Loucy (cell line): ENCODE measurements at regions not wholly inside any gene's neighbourhood (a gene's known extent, or its start where the extent isn't known, plus 50 kb on each side); places are given as distances from the start of the nearest gene placed in this dataset.

Experiments used
- H2AFZ ChIP-seq: fragments of 200-600 bp; sonication (generic); 2 replicates; pipeline ENCODE4 v1.6.0; 2016; ENCODE audit warnings: antibody characterized with exemption, mild to moderate bottlenecking, low read length, moderate library complexity
- H3F3A ChIP-seq: fragments of 200-600 bp; 2 replicates; pipeline ENCODE4 v1.6.0; 2016; ENCODE audit warnings: antibody characterized with exemption, low read depth, mild to moderate bottlenecking
- H3K27me3 ChIP-seq: fragments of 200-600 bp; sonication (generic); 2 replicates; pipeline ENCODE4 v1.6.1; 2014; ENCODE audit warnings: low read length, mild to moderate bottlenecking; ENCODE audit not compliant: insufficient read depth, poor library complexity, severe bottlenecking
- H3K36me3 ChIP-seq: fragments of 200-600 bp; sonication (generic); 2 replicates; pipeline ENCODE4 v1.6.1; 2016; ENCODE audit warnings: low read length; ENCODE audit not compliant: insufficient read depth
- H3K4me1 ChIP-seq: fragments of 200-600 bp; sonication (generic); 2 replicates; pipeline ENCODE4 v1.5.1; 2014; ENCODE audit warnings: low read length, mild to moderate bottlenecking; ENCODE audit not compliant: insufficient read depth, poor library complexity, severe bottlenecking
- H3K4me2 ChIP-seq: fragments of 200-600 bp; sonication (generic); 2 replicates; pipeline ENCODE4 v1.6.0; 2014; ENCODE audit warnings: antibody characterized with exemption, low read length, low read depth, mild to moderate bottlenecking; ENCODE audit not compliant: poor library complexity, severe bottlenecking
- H3K4me3 ChIP-seq: fragments of 200-600 bp; sonication (generic); 2 replicates; pipeline ENCODE4 v1.5.1; 2014; ENCODE audit warnings: low read length, mild to moderate bottlenecking, mixed read lengths; ENCODE audit not compliant: poor library complexity, severe bottlenecking
- H3K79me2 ChIP-seq: fragments of 200-600 bp; sonication (generic); 2 replicates; pipeline ENCODE4 v1.6.1; 2014; ENCODE audit warnings: low read length; ENCODE audit not compliant: insufficient read depth
- H3K9ac ChIP-seq: fragments of 200-600 bp; sonication (generic); 2 replicates; pipeline ENCODE4 v1.6.0; 2014; ENCODE audit warnings: mild to moderate bottlenecking, low read depth, low read length, moderate library complexity; ENCODE audit not compliant: poor library complexity, severe bottlenecking
- H3K9me2 ChIP-seq: fragments of 200-600 bp; sonication (generic); replicated peaks from 2 replicates; pipeline ENCODE4 v1.6.1; 2016; ENCODE audit warnings: low read depth, low read length, mixed read lengths
- H3K9me3 ChIP-seq: fragments of 200-600 bp; sonication (generic); 2 replicates; pipeline ENCODE4 v1.6.1; 2014; ENCODE audit warnings: mild to moderate bottlenecking, antibody characterized with exemption, low read length, low read depth; ENCODE audit not compliant: insufficient read depth
- H4K20me1 ChIP-seq: fragments of 200-600 bp; sonication (generic); 2 replicates; pipeline ENCODE4 v1.6.0; 2014; ENCODE audit warnings: antibody characterized with exemption, low read length, mild to moderate bottlenecking; ENCODE audit not compliant: insufficient read depth, poor library complexity, severe bottlenecking
- EZH2phosphoT487 ChIP-seq: fragments of 200-600 bp; IDR thresholded peaks from 2 replicates; pipeline ENCODE4 v1.6.1; 2018; ENCODE audit warnings: antibody characterized with exemption, mild to moderate bottlenecking, moderate library complexity, borderline replicate concordance
- TF ChIP-seq, protein P1 (sequence below): fragments of 200-600 bp; sonication (generic); conservative IDR thresholded peaks from 2 replicates; pipeline ENCODE4 v1.5.1; 2014; ENCODE audit warnings: mild to moderate bottlenecking, antibody characterized with exemption, low read length

DNA sequence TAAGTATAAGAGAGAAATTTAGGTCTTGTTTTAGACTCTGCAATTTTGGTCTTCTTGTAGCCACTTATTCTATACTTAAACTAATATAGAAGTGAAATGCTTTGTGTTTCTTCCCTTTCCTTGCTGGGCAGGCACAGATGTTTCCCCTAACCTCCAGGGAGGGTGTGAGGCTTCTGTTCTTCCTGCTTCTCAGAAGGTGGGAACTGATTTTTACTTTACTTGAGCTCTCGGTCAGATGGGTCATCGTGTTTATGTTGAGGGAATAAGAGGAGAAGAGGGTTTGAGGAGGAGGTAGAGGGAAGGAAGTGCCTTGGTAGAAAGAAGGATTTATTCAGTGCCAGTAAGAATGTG, 92.5 kb upstream of the CXCR4 start:
- H3K9me3 ChIP-seq = no peaks in the 10 kb centered on the region
- H3K4me3 ChIP-seq = no peak overlapping the region
- H3K4me2 ChIP-seq = no peak overlapping the region
- H3K4me1 ChIP-seq = peaks cover 47% of the 10 kb centered on the region
- no peaks in the 10 kb centered on the region for H4K20me1 ChIP-seq
- H2AFZ ChIP-seq = no peak overlapping the region
- no peaks in the 10 kb centered on the region for H3K27me3 ChIP-seq
- H3K9me2 ChIP-seq = no peaks in the 10 kb centered on the region
- TF ChIP-seq, protein P1, sequence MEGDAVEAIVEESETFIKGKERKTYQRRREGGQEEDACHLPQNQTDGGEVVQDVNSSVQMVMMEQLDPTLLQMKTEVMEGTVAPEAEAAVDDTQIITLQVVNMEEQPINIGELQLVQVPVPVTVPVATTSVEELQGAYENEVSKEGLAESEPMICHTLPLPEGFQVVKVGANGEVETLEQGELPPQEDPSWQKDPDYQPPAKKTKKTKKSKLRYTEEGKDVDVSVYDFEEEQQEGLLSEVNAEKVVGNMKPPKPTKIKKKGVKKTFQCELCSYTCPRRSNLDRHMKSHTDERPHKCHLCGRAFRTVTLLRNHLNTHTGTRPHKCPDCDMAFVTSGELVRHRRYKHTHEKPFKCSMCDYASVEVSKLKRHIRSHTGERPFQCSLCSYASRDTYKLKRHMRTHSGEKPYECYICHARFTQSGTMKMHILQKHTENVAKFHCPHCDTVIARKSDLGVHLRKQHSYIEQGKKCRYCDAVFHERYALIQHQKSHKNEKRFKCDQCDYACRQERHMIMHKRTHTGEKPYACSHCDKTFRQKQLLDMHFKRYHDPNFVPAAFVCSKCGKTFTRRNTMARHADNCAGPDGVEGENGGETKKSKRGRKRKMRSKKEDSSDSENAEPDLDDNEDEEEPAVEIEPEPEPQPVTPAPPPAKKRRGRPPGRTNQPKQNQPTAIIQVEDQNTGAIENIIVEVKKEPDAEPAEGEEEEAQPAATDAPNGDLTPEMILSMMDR = no peak
- no peak for TF ChIP-seq EZH2phosphoT487
- H3K36me3 ChIP-seq = no peaks in the 10 kb centered on the region
- no peaks in the 10 kb centered on the region for H3K79me2 ChIP-seq
- H3F3A ChIP-seq = no peaks in the 10 kb centered on the region
- no peak overlapping the region for H3K9ac ChIP-seq

DNA sequence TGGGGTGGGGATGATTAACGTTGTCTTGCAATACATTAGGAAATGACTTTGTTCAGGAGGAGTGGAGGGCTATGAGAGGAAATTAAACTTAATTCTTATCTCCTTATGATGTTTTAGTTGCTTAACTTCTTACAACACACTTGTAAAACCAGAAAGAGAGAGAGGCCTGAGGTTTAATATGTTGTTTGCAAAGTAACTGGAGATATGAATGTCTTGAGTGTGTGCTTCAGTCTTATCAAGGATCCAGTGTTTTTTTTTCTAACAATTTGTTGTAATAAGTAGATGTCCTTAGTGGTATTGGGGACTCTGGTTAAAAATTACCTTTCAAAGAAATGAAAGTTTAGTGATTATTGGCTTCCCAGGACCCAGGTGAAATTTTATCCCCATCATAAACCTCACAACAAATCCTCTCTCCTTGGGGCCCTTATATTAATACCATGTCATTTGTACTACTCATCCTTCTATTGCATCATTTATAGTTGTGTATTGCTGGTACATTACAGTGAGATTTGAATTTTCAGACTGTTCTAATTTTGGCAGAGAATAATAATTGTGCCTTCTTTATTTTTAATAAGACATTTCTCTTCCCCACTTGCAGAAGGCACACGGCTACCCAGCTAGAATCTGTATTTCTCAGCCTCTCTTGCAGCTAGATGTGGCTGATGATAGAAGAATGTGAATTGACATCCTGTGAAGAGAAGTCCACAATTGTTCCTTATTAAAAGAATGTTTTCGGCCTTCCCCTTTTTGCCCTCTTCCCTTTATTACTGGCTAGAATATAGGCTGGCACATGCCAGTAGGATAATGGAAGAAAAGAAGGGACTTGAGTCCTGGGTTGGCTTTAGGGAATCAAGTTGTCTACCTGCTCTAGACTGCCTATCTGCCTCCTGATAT, 91.9 kb upstream of the CXCR4 start:
- Histone ChIP-seq H3K9me2 (no peaks in the 10 kb centered on the region), H3K9ac (no peak overlapping the region), H3K79me2 (no peaks in the 10 kb centered on the region), H3K9me3 (no peaks in the 10 kb centered on the region), H2AFZ (no peak overlapping the region), H4K20me1 (no peaks in the 10 kb centered on the region), H3K4me2 (no peak overlapping the region), H3K36me3 (no peaks in the 10 kb centered on the region), H3F3A (no peaks in the 10 kb centered on the region), H3K4me3 (no peak overlapping the region), H3K4me1 (peaks cover 44% of the 10 kb centered on the region), H3K27me3 (no peaks in the 10 kb centered on the region)
- no peak for TF ChIP-seq EZH2phosphoT487
- TF ChIP-seq, protein P1 = no peak

DNA sequence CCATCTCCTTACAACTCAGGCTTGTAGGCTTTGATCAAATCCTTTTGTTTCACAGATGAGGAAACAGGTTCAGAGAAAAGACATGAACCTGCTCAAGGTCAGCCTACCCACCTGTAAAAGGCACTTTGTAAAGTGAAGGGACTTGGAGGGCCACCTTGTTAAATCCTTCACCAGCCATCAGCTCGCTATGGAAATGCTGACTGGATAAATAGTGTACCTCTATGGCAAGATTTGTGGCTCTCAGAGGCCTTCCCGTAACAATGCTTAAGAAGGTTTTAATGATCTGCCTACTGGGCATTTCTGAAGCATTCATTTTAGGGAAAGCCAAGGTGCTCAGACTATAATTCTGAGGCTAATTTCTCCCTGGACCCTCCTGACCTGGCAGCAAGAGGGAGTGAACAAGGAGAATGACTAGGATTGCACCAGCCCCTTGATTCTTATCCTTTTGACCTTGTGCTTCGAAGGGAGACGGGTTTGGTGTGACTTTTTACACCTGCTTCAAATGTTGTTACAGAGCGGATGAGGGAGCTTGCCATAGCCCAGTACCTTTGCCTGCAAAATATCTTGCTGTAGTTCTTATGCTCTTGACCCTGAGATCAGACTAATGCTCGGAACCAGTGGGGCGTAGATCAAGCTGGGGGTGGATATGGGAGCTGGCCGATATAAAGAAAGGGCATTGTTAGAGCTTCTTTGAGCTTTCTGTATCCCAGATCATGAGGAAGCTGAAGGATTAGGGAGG, 90.9 kb upstream of the CXCR4 start:
- Histone ChIP-seq H4K20me1 (no peaks in the 10 kb centered on the region), H3K4me3 (no peak overlapping the region), H3K9me2 (no peaks in the 10 kb centered on the region), H3K27me3 (no peaks in the 10 kb centered on the region), H3F3A (no peaks in the 10 kb centered on the region), H3K9ac (no peak overlapping the region), H2AFZ (no peak overlapping the region), H3K9me3 (no peaks in the 10 kb centered on the region), H3K79me2 (no peaks in the 10 kb centered on the region), H3K4me1 (peaks cover 34% of the 10 kb centered on the region), H3K4me2 (no peak overlapping the region), H3K36me3 (no peaks in the 10 kb centered on the region)
- TF ChIP-seq, protein P1 = no peak
- no peak for TF ChIP-seq EZH2phosphoT487
